ENCODE measurements at regions not wholly inside any gene's neighbourhood (a gene's known extent, or its start where the extent isn't known, plus 50 kb on each side); places are given as distances from the start of the nearest gene placed in this dataset.

DNA sequence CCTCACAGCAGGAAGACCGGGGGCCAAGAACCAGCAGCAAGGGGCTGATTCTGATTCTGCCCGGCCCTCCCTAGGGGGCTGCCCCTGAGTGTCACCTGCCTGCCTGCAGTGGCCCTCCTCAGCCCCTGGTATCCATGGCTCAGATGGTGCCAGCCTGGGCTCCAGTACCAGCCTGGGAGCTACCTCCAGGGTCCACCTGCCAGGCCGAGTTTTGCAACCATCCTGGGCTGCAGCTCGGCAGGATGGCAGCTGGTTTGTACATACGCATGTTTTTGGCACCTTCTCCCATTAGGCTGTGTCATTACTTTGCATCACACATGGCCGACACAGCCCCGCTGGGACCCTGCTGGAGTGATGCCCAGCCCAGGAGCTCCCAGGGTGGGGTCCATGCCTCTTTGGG, 93.3 kb upstream of the WNT4 start:
- H3K4ac ChIP-seq (replicated peaks; ENCODE audit: insufficient read length, low read depth, low read length): no peak overlapping the region
- FAIRE-seq (no peak), DNase-seq (ENCODE audit: low read depth in 1 of 2, low spot score in 2 of 2) (no peak)
- H3K27me3 ChIP-seq (replicated peaks in 1 of 4; ENCODE audit: control insufficient read depth in 3 of 4, extremely low read depth in 1 of 4, insufficient read depth in 3 of 4, low read length in 3 of 4): no peaks in the 10 kb centered on the region; a peak in 1 of 7 replicates
- no peaks in the 10 kb centered on the region for H3K36me3 ChIP-seq (ENCODE audit: control insufficient read depth in 2 of 4, insufficient read depth in 4 of 4, low read length in 3 of 4)
- no peak overlapping the region for H4K5ac ChIP-seq (ENCODE audit: insufficient read length, low read depth, low read length)
- no peak overlapping the region for H2BK20ac ChIP-seq (ENCODE audit: low read length)
- H3K4me3 ChIP-seq (ENCODE audit: extremely low read depth in 1 of 4, insufficient read depth in 2 of 4, low read depth in 3 of 4, low read length in 4 of 4): no peak overlapping the region
- H3K79me2 ChIP-seq (ENCODE audit: control insufficient read depth in 1 of 2, insufficient read depth in 2 of 2, low read length in 2 of 2): no peaks in the 10 kb centered on the region
- no peak overlapping the region for H2BK5ac ChIP-seq (ENCODE audit: low read depth, low read length)
- H2BK12ac ChIP-seq (ENCODE audit: low read depth, low read length): 0 out of 2 replicates have a peak overlapping the region, but pooled peaks have one; percentile 50
- no peak overlapping the region for H3K14ac ChIP-seq (ENCODE audit: insufficient read length)
- H2AK5ac ChIP-seq (ENCODE audit: low read depth, low read length): no peak overlapping the region
- no peak overlapping the region for H2AFZ ChIP-seq (ENCODE audit: low read length)
- H3K23ac ChIP-seq (ENCODE audit: insufficient read length): no peak overlapping the region
- H3K56ac ChIP-seq (replicated peaks; ENCODE audit: insufficient read length, low read depth, low read length): no peak overlapping the region
- H4K91ac ChIP-seq (replicated peaks; ENCODE audit: insufficient read length, low read length): no peak overlapping the region
- ChIA-PET CTCF (ENCODE audit: partially characterized antibody) (interaction anchor here (0.7 to 1.6 kb wide), 7 partner anchors 9 to 180 kb away, joined by 3 to 8 read pairs (median 3); no protein-coding TSS in a partner anchor), POLR2A (ENCODE audit: partially characterized antibody) (interaction anchor here (1.1 to 1.4 kb wide), 2 partner anchors 8 to 27 kb away, joined by 3 to 5 read pairs; no protein-coding TSS in a partner anchor)
- no peaks in the 10 kb centered on the region for H3K9me3 ChIP-seq (ENCODE audit: insufficient read depth in 2 of 2, low read depth in 1 of 2, low read length in 1 of 2)
- no peak overlapping the region for H3K9ac ChIP-seq (replicated peaks in 1 of 4; ENCODE audit: extremely low read depth in 1 of 4, low read depth in 3 of 4, low read length in 3 of 4)
- H4K8ac ChIP-seq (ENCODE audit: extremely low read depth, insufficient read depth, low read length): no peak overlapping the region
- no peaks in the 10 kb centered on the region for H4K20me1 ChIP-seq (replicated peaks in 1 of 2; ENCODE audit: control insufficient read depth in 1 of 2, insufficient read depth in 2 of 2, low read length in 2 of 2)
- H2BK120ac ChIP-seq (replicated peaks; ENCODE audit: low read depth, low read length): no peak overlapping the region
- H3K4me2 ChIP-seq (ENCODE audit: insufficient read depth in 1 of 2, low read depth in 2 of 2, low read length in 2 of 2): no peak overlapping the region
- peaks cover 5 to 23% (median 14%) of the 10 kb centered on the region in 4 experiments for H3K4me1 ChIP-seq (replicated peaks in 1 of 4; ENCODE audit: control insufficient read depth in 3 of 4, insufficient read depth in 4 of 4, low read length in 3 of 4)
- no peaks in the 10 kb centered on the region for H3K79me1 ChIP-seq (ENCODE audit: low read depth, low read length)
- H3K18ac ChIP-seq (ENCODE audit: extremely low read depth, low read length): peak overlapping the region; percentile 43; the same call in 1 of the 2 replicates
- no peak overlapping the region for H3K27ac ChIP-seq (ENCODE audit: low read depth, low read length)
- 0 out of 2 replicates have a peak overlapping the region, but pooled peaks have one; percentile 29 for H2BK15ac ChIP-seq (ENCODE audit: low read length)
- H3K23me2 ChIP-seq (ENCODE audit: low read depth, low read length): peaks cover 2% of the 10 kb centered on the region; the same call in 1 of the 2 replicates
- 86% methylated on average over 7 of the region's 7 CpGs; no CpG with 5 or more reads in 1 of the 2 experiments for WGBS, 2 experiments (ENCODE audit: extremely low coverage in 1 of 2, insufficient coverage in 1 of 2, insufficient read length in 1 of 2, insufficient replicate concordance in 2 of 2, low coverage in 1 of 2, low lambda C conversion rate in 2 of 2, missing lambda C conversion rate in 1 of 2)
- TF ChIP-seq, protein P1, sequence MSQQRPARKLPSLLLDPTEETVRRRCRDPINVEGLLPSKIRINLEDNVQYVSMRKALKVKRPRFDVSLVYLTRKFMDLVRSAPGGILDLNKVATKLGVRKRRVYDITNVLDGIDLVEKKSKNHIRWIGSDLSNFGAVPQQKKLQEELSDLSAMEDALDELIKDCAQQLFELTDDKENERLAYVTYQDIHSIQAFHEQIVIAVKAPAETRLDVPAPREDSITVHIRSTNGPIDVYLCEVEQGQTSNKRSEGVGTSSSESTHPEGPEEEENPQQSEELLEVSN (IDR thresholded peaks at IDR 0.05): no peak

Data from H1 (cell line).